B cell (primary cell): ENCODE measurements at regions not wholly inside any gene's neighbourhood (a gene's known extent, or its start where the extent isn't known, plus 50 kb on each side); places are given as distances from the start of the nearest gene placed in this dataset.
A peak's percentile ranks its signal among the peaks of the same experiment; 100 is the strongest.
"Not testable (repeated sequence)": the region's sequence is repeated elsewhere in the genome, so short reads cannot be mapped to it uniquely, and the experiment has no call there.

ENCODE experiments used
- ATAC-seq: fragments of 200-7000 bp; cut with Tn5 transposase; one replicate; pipeline ENCODE4 v1.10.0; 2021; ENCODE audit warnings: low read depth, mild to moderate bottlenecking, moderate number of reproducible peaks, moderate library complexity
- CTCF ChIA-PET: fragments of 350-600 bp; sonication (Branson Sonifier 250); formaldehyde crosslinking; loops from one replicate; lab custom pipeline; 2021; ENCODE audit warnings: antibody characterized with exemption, inconsistent platforms; lab: Charles Lee
- POLR2A ChIA-PET: fragments of 350-600 bp; sonication (Branson Sonifier 250); formaldehyde crosslinking; loops from one replicate; lab custom pipeline; 2021; ENCODE audit warnings: antibody characterized with exemption; lab: Charles Lee
- DNase-seq: peaks from one replicate; pipeline ENCODE4 v3.0.0; 2013
- H2AFZ ChIP-seq: 2 replicates; pipeline ENCODE4 v1.6.1; 2012; ENCODE audit warnings: mild to moderate bottlenecking, low read depth, low read length; ENCODE audit not compliant: insufficient read depth, poor library complexity, severe bottlenecking
- H3K27ac ChIP-seq, 2 donors: 1 replicate in 1 of 2; 2 replicates in 1 of 2; pipeline ENCODE4 v1.5.1; 2012 to 2013; ENCODE audit warnings: low read length in 2 of 2, mild to moderate bottlenecking in 2 of 2, moderate library complexity in 1 of 2
- H3K27me3 ChIP-seq, 4 experiments: fragments of 200-600 bp in 1 of 4; sonication (generic) in 1 of 4; replicated peaks in 1 of 4; 1 replicate in 2 of 4; 2 replicates in 2 of 4; pipeline versions ENCODE4 v1.6.1 to v1.7.0; 2013 to 2016; ENCODE audit warnings: low read length in 3 of 4, mild to moderate bottlenecking in 2 of 4, mixed read lengths in 1 of 4, moderate library complexity in 1 of 4; ENCODE audit not compliant: insufficient read depth in 4 of 4, control insufficient read depth in 3 of 4; ENCODE audit errors: control extremely low read depth in 1 of 4
- H3K36me3 ChIP-seq, 2 experiments: replicated peaks in 1 of 2; 1 replicate in 1 of 2; 2 replicates in 1 of 2; pipeline versions ENCODE4 v1.6.1 to v1.7.1; 2013; ENCODE audit warnings: low read length in 1 of 2; ENCODE audit not compliant: insufficient read depth in 2 of 2, control insufficient read depth in 1 of 2; ENCODE audit errors: control extremely low read depth in 1 of 2, extremely low read depth in 1 of 2
- H3K4me1 ChIP-seq, 2 donors: fragments of 200-600 bp in 1 of 2; sonication (generic) in 1 of 2; 1 replicate in 1 of 2; 2 replicates in 1 of 2; pipeline versions ENCODE4 v1.5.1 to v1.6.1; 2013 to 2017; ENCODE audit warnings: low read length in 2 of 2; ENCODE audit not compliant: control insufficient read depth in 2 of 2, insufficient read depth in 2 of 2
- H3K4me2 ChIP-seq: replicated peaks from 2 replicates; pipeline ENCODE3; 2012; ENCODE audit warnings: mild to moderate bottlenecking, low read depth, low read length; ENCODE audit not compliant: poor library complexity, severe bottlenecking
- H3K4me3 ChIP-seq, 5 experiments: fragments of 200-600 bp in 1 of 5; sonication (generic) in 1 of 5; 1 replicate in 3 of 5; 2 replicates in 2 of 5; pipeline versions ENCODE4 v1.5.1 to v1.7.0; 2011 to 2016; ENCODE audit warnings: low read length in 4 of 5, mild to moderate bottlenecking in 4 of 5, low read depth in 2 of 5, control low read depth in 1 of 5, moderate library complexity in 1 of 5; ENCODE audit not compliant: insufficient read depth in 1 of 5; ENCODE audit errors: control extremely low read depth in 1 of 5, extremely low read depth in 1 of 5
- H3K79me2 ChIP-seq: fragments of 200-600 bp; sonication (generic); one replicate; pipeline ENCODE4 v1.6.0; 2016; ENCODE audit warnings: low read length; ENCODE audit not compliant: control insufficient read depth, insufficient read depth
- H3K9ac ChIP-seq: fragments of 200-600 bp; sonication (generic); 2 replicates; pipeline ENCODE4 v1.6.1; 2017; ENCODE audit warnings: mild to moderate bottlenecking, low read length, moderate library complexity
- H3K9me3 ChIP-seq, 3 donors: one replicate each; pipeline versions ENCODE4 v1.6.1 to v1.7.1; 2013; ENCODE audit warnings: low read length in 2 of 3; ENCODE audit not compliant: control insufficient read depth in 2 of 3, insufficient read depth in 1 of 3; ENCODE audit errors: control extremely low read depth in 1 of 3
- H4K20me1 ChIP-seq: 2 replicates; pipeline ENCODE4 v1.6.0; 2012; ENCODE audit warnings: mild to moderate bottlenecking, low read length; ENCODE audit not compliant: insufficient read depth, control insufficient read depth, poor library complexity, severe bottlenecking
- H3K27ac Mint-ChIP-seq: one replicate; pipeline ENCODE4 v1.8.0; 2021; ENCODE audit warnings: mixed read lengths
- H3K27me3 Mint-ChIP-seq: one replicate; pipeline ENCODE4 v1.8.0; 2021; ENCODE audit warnings: mixed read lengths
- H3K4me1 Mint-ChIP-seq: one replicate; pipeline ENCODE4 v1.8.0; 2021; ENCODE audit warnings: mixed read lengths
- H3K4me3 Mint-ChIP-seq: one replicate; pipeline ENCODE4 v1.8.0; 2021; ENCODE audit warnings: mixed read lengths
- H3K9me3 Mint-ChIP-seq: one replicate; pipeline ENCODE4 v1.8.0; 2022; ENCODE audit warnings: mixed read lengths; ENCODE audit not compliant: insufficient read depth
- CTCF ChIP-seq: fragments of 200-600 bp; IDR thresholded peaks from one replicate; pipeline ENCODE4 v1.8.0; 2022; ENCODE audit warnings: antibody characterized with exemption, mild to moderate bottlenecking
- EZH2 ChIP-seq: IDR thresholded peaks from 2 replicates; pipeline ENCODE4 v1.6.1; 2012; ENCODE audit warnings: borderline replicate concordance, low read depth, mild to moderate bottlenecking, moderate library complexity, low read length; ENCODE audit not compliant: insufficient read depth, poor library complexity, severe bottlenecking
- WGBS: methylation state at CpG from one replicate; pipeline ENCODE4 v1.1.5; 2013; ENCODE audit warnings: missing lambda C conversion rate; ENCODE audit not compliant: insufficient coverage; 5-methylcytosine and 5-hydroxymethylcytosine counted together
- intact Hi-C: fragments of 100-400 bp; cut with micrococcal nuclease; formaldehyde crosslinking; loops from one replicate; pipeline ENCODE4 v1.10.0; 2022

GRCh38 chr3:30477149-30477921 is 129.1 kb upstream of the TGFBR2 start:
- ChIA-PET CTCF (interaction anchor here (1.0 to 2.2 kb wide), 6 partner anchors 9 to 278 kb away, joined by 3 to 6 read pairs (median 4); partner anchors contain the start of gene TGFBR2), POLR2A (no interaction called here)
- Histone ChIP-seq H3K27ac (peak overlapping the region; percentile 42 to 56), H3K9me3 (peaks cover 0 to 1% (median 0%) of the 10 kb centered on the region in 3 donors), H3K27me3 (no peaks in the 10 kb centered on the region), H3K4me2 (peak overlapping the region; percentile 46), H3K4me1 (peaks cover 51 to 55% of the 10 kb centered on the region in 2 donors), H3K9ac (no peak overlapping the region), H3K36me3 (no peaks in the 10 kb centered on the region), H2AFZ (no peak overlapping the region), H3K4me3 (peak overlapping the region in 1 of 5 experiments; percentile 1), H3K79me2 (no peaks in the 10 kb centered on the region), H4K20me1 (no peaks in the 10 kb centered on the region)
- no peaks in the 10 kb centered on the region for H3K27me3 Mint-ChIP-seq
- peaks cover 3% of the 10 kb centered on the region for H3K9me3 Mint-ChIP-seq
- intact Hi-C loops, result loop anchor here (5.0 kb wide), 2 partner anchors 40 to 130 kb away; partner anchors contain the start of gene TGFBR2
- peak overlapping the region; percentile 66 for H3K4me3 Mint-ChIP-seq
- H3K27ac Mint-ChIP-seq, result peak overlapping the region; percentile 86
- H3K4me1 Mint-ChIP-seq, result peaks cover 61% of the 10 kb centered on the region
- no peak for ATAC-seq
- peak; percentile 31 for DNase-seq
- TF ChIP-seq EZH2 (no peak), CTCF (no peak)
- 0% methylated on average over 1 of the region's 5 CpGs for WGBS

- H3K36me3 ChIP-seq, ATAC-seq, H3K4me3 Mint-ChIP-seq, H2AFZ ChIP-seq, H4K20me1 ChIP-seq, H3K4me3 ChIP-seq, H3K4me2 ChIP-seq, H3K27me3 Mint-ChIP-seq, H3K27me3 ChIP-seq, H3K9me3 Mint-ChIP-seq, CTCF ChIA-PET, H3K9ac ChIP-seq, H3K9me3 ChIP-seq, H3K79me2 ChIP-seq, DNase-seq, H3K27ac ChIP-seq, POLR2A ChIA-PET: not testable (repeated sequence)
- H3K27ac Mint-ChIP-seq, result peak overlapping the region; percentile 53
- no CpG with 5 or more reads among the region's 2 CpGs for WGBS
- peaks cover 39 to 45% of the 10 kb centered on the region in 2 donors for H3K4me1 ChIP-seq
- peaks cover 48% of the 10 kb centered on the region for H3K4me1 Mint-ChIP-seq
- intact Hi-C loops, result loop anchor here (5.0 kb wide), 2 partner anchors 42 to 128 kb away; partner anchors contain the start of gene TGFBR2
Measured at GRCh38 chr3:30479737-30480136, 126.7 kb upstream of the TGFBR2 start.

GRCh38 chr3:30480156-30480555 is 126.2 kb upstream of the TGFBR2 start:
- H2AFZ ChIP-seq, H3K27ac Mint-ChIP-seq, H3K9ac ChIP-seq, H3K27ac ChIP-seq, H3K9me3 Mint-ChIP-seq, H3K27me3 ChIP-seq, POLR2A ChIA-PET, H3K9me3 ChIP-seq, H3K4me3 Mint-ChIP-seq, H4K20me1 ChIP-seq, intact Hi-C loops, H3K79me2 ChIP-seq, H3K4me2 ChIP-seq, H3K27me3 Mint-ChIP-seq, H3K36me3 ChIP-seq, ATAC-seq, H3K4me3 ChIP-seq, CTCF ChIA-PET, DNase-seq: not testable (repeated sequence)
- H3K4me1 Mint-ChIP-seq, result peaks cover 44% of the 10 kb centered on the region
- WGBS, result no CpG with 5 or more reads among the region's 1 CpG
- peaks cover 35 to 40% of the 10 kb centered on the region in 2 donors for H3K4me1 ChIP-seq
